Cerebellar cortex (tissue), 1 donor: ENCODE measurements at regions not wholly inside any gene's neighbourhood (a gene's known extent, or its start where the extent isn't known, plus 50 kb on each side); places are given as distances from the start of the nearest gene placed in this dataset.
"Not testable (repeated sequence)": the region's sequence is repeated elsewhere in the genome, so short reads cannot be mapped to it uniquely, and the experiment has no call there.

Experiments used
- DNase-seq: peaks from one replicate; pipeline ENCODE4 v3.0.0-alpha.2; 2015; ENCODE audit warnings: low spot score

DNA sequence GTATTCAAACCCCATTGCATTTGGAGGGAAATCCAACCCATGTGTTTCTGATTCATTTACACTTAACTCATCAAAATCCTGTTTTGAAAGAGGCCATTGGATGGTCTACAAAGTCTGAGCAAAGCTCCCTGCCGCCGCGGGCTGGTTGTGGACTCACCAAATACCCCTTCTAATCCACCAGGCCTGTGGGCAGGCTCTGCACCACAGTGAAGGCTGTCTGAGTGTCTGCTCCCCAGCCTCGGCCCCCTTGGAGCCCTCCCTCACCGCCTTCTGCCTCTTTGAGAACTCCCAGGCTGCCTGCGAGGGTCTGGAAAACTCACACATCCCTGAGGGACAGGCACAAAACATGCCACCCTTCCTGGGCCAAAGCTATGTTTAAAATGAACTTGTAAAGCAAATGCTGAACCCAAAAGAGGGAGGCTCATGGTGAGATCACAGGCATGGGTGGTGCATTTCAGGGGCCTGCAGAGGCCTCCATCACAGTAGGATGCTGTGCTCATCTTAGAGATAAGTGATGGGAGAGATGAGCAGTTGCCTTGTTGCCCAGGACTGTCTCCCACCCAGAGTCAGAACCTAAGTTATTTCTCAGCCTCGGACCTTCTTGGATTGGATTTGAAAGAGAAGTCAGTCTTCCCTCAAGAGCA is 225.0 kb downstream of the CYP26B1 start:
- no peak for DNase-seq

DNA sequence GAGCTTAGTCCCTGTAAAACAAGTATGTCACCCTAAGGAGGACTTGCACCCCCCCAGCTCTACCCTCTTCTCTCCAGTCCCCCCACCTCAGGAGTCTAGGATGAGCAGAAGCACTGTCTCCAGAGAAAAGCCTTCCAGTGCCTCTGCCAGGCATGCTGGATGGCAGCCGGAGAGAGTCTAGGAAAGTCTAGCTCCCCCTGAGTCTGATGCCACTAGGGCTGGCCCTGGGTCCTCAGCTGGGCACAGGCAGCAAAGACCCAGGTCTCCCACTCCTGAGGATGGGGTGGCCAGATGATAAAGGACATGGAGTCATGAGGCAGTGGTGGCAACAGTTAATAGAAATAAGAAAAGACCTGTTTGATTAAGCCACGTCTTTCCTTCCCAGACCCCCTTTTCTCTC is 225.6 kb downstream of the CYP26B1 start:
- DNase-seq: no peak

DNA sequence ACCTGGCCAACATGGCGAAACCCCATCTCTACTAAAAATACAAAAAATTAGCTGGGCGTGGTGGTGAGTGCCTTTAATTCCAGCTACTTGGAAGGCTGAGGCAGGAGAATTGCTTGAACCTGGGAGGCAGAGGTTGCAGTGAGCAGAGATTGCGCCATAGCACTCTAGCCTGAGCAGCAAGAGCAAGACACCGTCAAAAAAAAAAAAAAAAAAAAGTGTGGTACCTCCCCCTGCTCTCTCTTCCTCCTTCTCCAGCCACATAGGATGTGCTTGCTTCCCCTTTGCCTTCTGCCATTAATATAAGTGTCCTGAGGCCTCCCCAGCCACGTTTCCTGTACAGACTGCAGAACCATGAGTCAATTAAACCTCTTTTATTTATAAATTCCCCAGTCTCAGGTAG is 226.8 kb downstream of the CYP26B1 start:
- not testable (repeated sequence) for DNase-seq

DNA sequence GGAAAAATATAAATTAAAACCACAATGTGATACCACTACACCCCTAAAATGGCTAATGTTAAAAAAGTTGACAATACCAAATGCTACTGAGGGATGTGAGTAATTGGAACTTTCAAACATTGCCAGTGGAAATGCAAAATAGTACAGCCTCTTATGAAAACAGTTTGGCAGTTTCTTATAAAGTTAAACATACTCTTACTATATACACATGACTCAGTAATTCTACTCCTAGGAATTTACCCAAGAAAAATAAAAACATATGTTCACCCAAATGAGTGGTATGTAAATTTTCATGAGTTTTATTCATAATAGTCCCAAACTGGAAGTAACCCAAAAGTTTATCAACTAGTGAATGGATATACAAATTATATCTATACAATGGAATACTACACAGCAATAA is 228.0 kb downstream of the CYP26B1 start:
- no peak for DNase-seq

DNA sequence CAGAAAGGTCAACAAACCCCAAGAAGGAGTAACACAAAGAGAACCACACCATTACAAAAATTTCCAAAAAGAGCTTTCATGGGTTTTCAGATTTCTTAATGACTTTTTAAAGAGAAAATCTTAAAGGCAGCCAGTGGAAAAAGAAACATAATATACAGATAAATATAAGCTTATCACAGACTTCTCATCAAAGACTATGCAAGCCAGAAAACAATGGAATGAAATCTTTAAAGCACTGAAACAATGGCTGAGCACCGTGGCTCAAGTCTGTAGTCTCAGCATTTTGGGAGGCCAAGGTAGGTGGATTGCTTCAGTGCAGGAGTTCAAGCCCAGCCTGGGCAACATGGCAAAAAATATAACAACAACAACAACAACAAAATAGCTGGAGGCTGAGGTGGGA is 237.4 kb downstream of the CYP26B1 start:
- no peak for DNase-seq

DNA sequence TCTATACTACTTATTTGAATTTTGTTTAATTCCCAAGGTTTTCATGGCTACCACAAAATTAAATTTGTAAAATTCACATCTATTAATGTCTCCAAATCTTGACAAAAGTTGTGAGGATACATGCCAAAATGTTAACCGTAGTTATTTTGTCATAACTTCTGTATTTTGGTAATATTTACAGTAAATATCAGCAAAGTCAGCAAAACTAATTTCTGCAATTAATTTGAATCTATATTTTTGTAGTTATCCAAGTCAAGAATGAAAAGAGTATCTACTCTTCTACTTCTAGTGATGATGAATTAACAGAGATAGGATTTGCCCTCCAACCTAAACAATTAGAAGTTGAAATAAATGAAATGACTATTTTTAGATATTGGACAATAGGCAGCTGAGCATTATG is 238.9 kb downstream of the CYP26B1 start:
- no peak for DNase-seq

DNA sequence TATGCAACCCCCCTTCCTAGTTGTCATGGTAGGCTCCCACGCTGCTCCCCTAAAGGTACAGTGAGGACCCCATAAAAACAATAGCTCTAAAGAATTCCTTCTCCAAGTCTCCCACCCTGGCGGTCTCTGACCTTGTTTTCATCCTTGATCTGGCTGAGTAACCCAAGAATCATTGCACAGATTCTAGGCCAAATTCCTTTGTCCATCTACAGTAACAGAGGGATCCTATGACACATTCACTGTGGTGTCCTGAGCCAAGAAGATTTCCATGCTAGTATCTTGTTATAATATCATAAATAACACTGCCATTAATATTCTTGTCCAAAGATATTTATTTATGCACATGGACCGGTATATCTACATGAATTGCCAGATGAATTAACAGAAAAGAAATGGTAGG is 240.2 kb downstream of the CYP26B1 start:
- DNase-seq: no peak

DNA sequence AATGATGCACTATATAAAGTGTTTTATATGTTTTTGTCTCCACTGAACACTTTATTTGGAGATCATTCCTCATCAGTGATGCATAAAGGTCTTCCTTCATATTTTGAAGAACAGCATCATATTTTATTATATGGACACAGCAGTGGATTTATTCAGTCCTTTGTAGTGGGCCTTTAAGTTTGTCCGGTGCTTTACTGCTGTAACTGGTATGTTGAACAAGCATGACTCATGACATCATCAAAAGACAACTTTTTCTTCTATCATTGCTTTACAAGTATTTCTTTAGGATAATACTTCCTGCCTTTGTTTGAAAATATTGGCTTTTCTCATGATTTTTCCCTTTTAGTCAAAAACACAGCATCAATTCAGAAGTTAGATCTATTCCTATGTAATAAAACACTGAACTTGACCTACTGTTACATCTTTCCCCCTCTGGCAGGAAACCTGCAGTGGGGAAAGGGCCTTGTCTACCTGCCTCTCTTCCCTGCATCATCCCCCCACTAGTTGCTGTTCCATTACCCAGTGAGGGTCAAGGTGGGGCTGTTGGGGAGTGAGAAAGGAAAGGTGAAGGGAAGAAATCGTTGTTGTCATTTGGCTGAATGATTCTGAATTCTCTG is 241.2 kb downstream of the CYP26B1 start:
- DNase-seq: no peak

DNA sequence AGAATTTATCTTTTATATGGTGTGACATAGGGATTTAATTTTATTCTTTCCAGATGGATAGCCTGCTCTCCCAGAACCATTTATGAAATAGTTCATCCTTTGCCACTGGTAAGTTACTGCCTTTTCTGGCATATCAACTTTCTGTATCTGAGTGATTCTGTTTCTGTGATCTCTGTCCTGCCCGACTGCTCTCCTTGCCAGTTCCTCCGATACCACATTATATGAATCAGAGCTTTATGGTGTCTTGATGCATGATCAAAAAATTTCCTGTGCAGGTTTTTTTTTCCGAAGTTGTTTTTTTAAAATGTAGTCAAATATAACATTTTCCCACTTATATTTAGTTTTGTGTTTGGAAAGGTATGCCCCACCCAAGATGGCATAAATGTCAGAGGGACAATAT is 242.5 kb downstream of the CYP26B1 start:
- DNase-seq: no peak

DNA sequence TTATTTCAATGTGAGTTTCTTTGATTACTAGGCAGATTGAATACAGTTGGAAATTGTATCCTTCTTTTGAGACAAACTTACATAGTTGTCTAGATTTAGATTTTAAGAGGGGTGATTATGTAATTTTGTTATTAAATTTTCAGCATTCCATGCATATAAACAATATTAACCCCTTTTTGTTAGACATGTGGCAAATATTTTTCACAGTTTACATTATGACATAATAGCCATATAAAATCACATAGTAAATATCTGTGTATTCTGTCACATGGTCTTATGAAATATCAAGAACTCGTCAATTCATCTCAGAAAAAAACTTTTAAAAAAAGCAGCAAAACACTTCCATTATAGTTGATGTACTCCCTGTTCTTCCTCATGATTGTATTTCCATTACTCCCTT is 243.8 kb downstream of the CYP26B1 start:
- no peak for DNase-seq

DNA sequence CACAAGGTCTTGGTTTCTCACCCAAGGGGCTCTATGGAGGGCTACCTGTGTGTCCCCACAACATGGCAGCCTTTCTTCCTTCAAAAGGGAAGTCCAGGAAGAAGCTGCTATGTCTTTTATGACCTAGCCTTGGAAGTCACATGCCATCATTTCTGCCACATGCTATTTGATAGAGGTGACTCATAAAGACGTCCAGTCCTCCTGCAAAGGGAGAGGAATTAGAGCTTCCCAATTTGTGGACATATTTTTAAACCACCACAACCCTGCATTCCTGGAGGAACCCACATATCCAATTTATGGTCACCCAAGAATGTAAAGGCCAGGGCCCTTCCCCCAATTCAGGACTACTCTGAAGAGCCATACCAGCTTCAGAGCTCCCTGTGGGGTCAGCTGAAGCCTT is 246.2 kb downstream of the CYP26B1 start:
- DNase-seq: no peak

DNA sequence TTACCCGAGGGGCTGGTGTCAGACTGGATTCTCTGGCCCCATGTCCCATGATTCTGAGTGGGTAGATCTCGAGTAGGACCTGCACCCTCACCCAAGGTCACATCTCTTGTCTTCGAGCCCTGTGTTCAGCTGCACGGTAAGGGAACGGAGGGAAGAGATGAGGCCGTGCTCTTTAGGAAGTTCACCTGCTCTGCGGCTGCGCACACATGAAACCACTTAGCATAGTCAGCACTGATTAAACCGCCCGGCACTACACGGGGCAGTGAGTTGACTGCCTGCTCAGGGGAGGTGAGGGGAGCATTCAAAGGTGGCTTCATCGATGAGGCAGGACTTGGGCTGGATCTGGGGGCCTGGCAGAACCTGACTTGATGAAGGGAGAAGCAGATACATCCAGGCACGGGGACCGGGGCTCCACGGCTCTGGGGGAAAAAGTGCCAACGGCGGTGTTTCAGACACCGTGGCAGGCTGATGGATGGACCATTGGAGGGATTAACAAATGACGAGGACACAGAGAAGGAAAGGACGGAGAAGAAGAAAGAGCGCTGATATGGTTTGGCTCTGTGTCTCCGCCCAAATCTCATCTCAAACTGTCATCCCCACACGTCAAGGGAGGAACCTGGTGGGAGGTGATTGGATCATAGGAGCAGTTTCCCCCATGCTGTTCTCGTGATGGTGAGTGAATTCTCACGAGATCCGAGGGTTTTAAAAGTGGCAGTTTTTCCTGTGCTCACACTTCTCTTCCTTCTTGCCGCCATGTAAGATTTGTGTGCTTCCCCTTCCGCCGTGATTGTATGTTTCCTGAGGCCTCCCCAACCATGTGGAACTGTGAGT is 248.6 kb downstream of the CYP26B1 start:
- DNase-seq: no peak

DNA sequence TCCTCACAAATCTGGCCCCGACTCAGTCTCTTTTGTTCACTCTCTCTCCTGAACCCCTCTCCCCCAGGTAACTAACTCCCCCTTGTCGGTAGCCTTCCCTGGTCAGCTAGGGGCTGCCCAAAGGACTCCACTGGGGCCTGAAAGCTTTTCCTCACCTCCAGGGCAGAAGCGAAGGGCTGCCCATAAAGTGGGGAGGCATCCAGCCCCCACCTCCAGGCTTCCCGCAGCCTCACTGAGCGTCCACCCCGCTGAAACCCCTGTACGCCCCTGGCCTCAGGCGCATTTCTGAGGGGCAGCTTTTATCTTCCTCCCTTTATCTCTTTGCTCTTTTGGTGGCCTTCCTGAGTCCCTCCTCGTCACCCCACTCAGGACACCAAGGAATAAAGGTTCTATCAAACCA is 249.3 kb downstream of the CYP26B1 start:
- DNase-seq: no peak

DNA sequence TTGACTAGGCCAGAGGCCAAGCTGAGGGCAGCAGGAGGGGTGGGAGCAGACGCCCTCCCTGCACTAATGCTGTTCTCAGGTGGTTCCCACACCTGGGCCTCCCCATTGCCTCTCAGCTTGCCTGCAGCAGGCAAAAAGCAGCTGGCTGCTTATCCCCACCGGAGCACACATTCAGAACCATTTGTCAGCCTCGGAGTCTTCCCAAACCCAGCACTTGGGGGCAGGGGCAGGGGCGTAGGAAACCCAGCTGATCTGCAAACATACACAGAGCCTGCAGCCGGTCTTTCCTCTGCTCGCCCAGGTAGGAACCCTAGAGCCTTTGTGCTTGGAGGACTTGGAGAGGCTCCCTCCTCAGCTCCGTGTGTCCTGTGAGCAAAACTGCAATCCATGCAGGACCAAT is 249.8 kb downstream of the CYP26B1 start:
- no peak for DNase-seq

DNA sequence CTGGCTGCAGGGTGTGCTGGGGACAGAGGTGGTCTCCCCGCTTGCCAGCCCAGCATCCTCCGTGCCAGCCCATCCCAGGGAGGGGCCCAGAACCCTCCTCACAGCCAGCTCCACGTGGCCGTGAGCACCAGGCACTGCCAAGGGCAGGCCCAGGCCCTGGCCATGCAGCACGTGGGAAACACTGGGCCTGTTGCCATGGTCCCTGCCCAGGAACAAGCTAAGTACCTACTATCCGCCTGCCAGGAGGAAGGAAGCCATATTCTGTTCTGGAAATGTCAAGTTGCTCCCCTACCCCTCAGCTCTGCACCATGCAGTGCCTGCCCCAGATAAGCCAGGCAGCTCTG is 250.6 kb downstream of the CYP26B1 start:
- peak; percentile 96 for DNase-seq

DNA sequence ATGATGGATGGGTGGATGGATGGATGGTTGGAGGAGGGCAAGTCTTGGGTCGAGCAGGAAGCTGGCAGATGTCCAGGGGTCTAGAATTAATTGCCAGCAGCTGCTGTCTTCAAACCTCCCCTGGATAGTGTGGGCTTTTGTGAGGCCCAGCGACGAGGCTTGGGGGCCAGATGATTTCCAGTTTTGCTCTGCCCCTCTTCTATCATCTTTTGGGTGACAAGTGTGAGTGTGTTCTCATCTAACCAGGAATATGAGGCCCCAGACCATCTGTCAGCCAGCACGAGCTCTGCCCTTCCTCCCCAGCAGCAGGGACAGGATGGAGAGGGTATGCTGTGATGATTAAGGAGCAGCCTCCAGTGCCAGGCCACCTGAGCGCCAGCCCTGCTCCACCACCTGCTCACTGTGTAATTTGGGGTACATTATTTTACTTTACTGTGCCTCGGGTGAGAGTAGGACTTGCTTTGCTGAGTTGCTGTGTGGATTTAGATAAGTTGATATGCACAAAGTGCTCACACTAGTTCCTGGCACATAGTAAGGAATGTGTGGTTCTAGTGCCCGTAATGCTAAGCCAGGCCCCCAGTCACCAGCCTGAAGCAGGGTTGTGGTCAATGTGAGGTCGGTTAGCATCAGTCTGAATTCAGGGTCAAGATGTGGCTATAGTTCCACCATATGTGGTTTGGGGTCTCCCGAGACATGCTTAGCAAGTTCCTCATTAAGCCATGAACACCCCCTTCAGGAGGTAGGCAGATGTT is 251.1 kb downstream of the CYP26B1 start:
- DNase-seq: peak; percentile 96

DNA sequence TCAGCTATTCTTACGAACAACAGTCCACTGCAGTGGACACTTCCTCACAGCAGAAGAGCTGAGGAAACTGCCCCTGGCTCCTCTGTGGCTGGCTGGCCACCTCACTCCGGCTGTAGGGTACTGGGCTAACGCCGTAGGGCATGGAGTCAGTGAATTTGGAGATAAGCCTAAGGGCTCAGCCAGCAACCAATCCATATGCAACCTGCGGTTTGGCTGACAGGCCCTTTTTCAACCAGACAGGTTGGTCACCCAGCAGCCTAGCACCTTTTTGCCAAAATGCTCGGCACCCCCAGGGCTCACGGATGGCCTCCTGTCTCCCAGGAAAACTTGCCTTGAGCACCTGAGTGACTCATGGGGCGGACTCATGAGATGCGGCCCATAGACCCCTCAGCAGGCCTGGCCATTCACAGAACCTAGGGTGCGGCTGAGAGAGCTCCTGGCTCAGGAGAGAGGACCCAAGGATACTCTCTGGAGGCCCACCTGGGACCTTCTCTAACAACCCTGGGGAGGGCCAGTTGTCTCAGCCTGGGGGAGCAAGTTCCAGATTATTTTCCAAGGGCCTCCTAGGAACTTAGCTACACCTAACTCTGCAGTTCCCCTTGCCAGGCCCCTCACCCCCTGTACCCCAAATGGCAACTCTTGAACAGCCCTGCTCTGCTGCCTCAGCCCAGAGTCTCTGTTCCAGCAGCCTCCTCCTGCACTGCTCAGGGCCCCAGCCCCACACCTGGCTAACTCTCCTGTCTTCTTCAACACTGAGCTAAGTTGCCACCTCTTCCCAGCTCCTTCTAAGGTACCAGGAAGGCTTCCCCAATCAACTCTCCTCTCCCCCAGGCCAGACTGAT is 252.1 kb downstream of the CYP26B1 start:
- peak; percentile 47 for DNase-seq

DNA sequence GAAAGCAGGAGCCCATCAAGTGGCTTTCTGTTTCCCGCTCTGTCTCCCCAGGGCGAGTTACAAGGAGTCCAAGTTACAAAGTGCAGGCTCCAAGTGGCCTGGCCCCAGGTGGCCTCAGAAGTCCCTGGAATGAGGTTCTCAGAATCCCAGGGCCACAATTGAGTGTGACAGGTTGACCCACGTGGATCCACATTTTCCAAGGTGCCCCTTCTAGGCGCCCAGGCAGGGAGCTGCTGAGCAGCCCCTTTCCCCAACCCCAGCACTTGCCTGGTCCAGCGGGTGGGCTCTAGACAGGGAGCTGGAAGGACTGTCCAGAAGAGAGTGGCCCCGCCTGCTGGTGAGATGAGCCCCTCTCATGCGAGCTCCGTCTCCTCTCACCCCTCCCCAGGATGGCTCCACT is 253.4 kb downstream of the CYP26B1 start:
- no peak for DNase-seq

DNA sequence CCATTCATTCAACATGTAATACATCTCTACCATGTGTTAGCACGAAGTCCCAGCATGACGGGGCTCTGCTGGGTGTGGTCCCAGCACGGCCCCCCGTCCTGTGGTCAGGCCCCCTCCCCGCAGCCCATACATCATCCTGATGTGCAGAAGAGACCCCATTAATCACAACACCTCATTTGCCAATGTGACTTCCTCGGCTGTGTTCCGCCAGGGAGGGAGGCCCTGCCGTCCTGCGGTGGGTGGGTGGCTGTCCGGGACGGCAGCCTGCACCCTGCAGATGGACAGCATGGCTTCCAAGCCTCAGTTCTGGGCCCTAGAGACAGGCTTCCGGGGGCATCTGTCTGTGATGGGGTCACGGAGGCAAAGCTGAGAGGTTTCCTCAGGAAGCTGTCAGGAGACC is 254.0 kb downstream of the CYP26B1 start:
- no peak for DNase-seq

DNA sequence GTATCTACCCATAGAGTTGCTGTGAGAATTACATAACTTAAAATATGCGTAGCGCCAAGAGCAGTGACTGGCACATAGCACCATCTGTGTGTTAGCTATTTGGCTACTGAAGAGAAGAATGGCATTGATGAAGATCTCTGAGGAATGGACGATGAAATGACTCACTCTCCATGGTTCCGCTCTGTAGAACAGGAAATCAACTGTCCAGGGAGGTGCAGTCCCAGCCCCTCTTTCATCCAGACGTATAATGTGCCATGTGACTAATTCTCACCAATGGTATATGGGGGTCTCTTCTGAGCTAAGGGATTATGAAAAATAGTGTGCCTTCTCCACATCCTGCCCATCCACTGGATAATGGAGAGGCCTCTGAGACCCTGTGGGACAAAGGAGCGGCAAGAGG is 254.8 kb downstream of the CYP26B1 start:
- no peak for DNase-seq

DNA sequence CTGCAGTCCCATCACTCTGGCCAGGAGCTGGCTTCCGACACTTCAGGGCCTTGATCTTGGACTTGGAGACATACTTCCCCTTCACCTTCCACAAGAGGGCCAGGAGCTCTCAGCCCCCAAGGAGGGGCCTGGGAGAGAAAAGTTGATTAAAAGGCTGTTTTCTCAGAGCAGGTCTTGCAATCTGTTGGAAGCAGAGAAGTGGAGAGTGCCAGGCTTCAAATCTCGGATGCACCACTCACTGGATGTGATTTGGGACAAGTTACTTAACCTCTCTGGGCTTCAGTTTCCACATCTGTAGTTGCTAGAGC is 255.3 kb downstream of the CYP26B1 start:
- no peak for DNase-seq
